Parathyroid adenoma (tissue), 2 donors: ENCODE measurements at regions not wholly inside any gene's neighbourhood (a gene's known extent, or its start where the extent isn't known, plus 50 kb on each side); places are given as distances from the start of the nearest gene placed in this dataset.

Source experiments
- H2AFZ ChIP-seq: fragments of 300-600 bp; sonication (generic); one replicate; pipeline ENCODE4 v1.7.0; 2017; ENCODE audit warnings: antibody characterized with exemption, mild to moderate bottlenecking
- H3K27ac ChIP-seq: fragments of 300-600 bp; sonication (generic); one replicate; pipeline ENCODE4 v1.7.0; 2017
- H3K27me3 ChIP-seq: fragments of 300-600 bp; sonication (generic); one replicate; pipeline ENCODE4 v1.7.0; 2017; ENCODE audit warnings: low read length; ENCODE audit not compliant: control insufficient read depth, insufficient read depth
- H3K36me3 ChIP-seq: fragments of 300-600 bp; sonication (generic); one replicate; pipeline ENCODE4 v1.7.0; 2017; ENCODE audit warnings: low read length; ENCODE audit not compliant: control insufficient read depth, insufficient read depth
- H3K4me1 ChIP-seq: fragments of 300-600 bp; sonication (generic); one replicate; pipeline ENCODE4 v1.7.0; 2017; ENCODE audit warnings: control low read depth
- H3K4me2 ChIP-seq: fragments of 300-600 bp; sonication (generic); one replicate; pipeline ENCODE4 v1.7.0; 2017; ENCODE audit warnings: low read length
- H3K4me3 ChIP-seq: fragments of 300-600 bp; sonication (generic); one replicate; pipeline ENCODE4 v1.7.0; 2017; ENCODE audit warnings: low read depth, low read length
- H3K79me2 ChIP-seq: fragments of 300-600 bp; sonication (generic); one replicate; pipeline ENCODE4 v1.7.0; 2017; ENCODE audit warnings: control low read depth
- H3K9ac ChIP-seq: fragments of 300-600 bp; sonication (generic); one replicate; pipeline ENCODE4 v1.7.0; 2017; ENCODE audit warnings: mild to moderate bottlenecking
- H3K9me3 ChIP-seq: fragments of 300-600 bp; sonication (generic); one replicate; pipeline ENCODE4 v1.7.0; 2017; ENCODE audit warnings: low read length; ENCODE audit not compliant: control insufficient read depth
- TF ChIP-seq, protein P1 (sequence below): fragments of 300-600 bp; sonication (generic); IDR thresholded peaks from one replicate; pipeline ENCODE4 v1.7.0; 2017; ENCODE audit warnings: antibody characterized with exemption, mild to moderate bottlenecking
- donor health status: primary hyperparathyroidism.

DNA sequence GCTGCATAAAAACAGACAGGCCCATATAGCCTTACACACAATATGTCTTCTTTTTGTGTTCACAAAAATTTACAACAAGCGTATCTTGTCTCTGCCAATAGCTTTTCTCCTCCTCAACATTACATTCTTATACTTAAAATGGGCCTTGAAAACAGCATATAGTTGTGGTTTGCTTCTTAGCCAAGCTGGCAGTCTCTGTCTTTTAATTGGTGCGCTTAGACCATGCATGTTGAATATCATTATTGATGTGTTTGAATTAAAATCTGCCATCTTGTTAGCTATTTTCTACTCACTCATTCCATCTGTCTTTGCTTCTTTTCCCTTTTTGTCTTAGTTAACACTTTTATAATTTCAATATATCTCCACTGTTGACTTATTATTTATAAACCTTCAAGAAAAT lies 76.4 kb downstream of the ING1 start:
- Histone ChIP-seq H3K27me3 (no peaks in the 10 kb centered on the region), H3K9me3 (no peaks in the 10 kb centered on the region), H3K36me3 (no peaks in the 10 kb centered on the region), H3K4me1 (no peaks in the 10 kb centered on the region), H3K9ac (no peak overlapping the region), H3K27ac (no peak overlapping the region), H3K79me2 (no peaks in the 10 kb centered on the region), H3K4me2 (no peak overlapping the region), H2AFZ (no peak overlapping the region), H3K4me3 (no peak overlapping the region)
- TF ChIP-seq, protein P1, sequence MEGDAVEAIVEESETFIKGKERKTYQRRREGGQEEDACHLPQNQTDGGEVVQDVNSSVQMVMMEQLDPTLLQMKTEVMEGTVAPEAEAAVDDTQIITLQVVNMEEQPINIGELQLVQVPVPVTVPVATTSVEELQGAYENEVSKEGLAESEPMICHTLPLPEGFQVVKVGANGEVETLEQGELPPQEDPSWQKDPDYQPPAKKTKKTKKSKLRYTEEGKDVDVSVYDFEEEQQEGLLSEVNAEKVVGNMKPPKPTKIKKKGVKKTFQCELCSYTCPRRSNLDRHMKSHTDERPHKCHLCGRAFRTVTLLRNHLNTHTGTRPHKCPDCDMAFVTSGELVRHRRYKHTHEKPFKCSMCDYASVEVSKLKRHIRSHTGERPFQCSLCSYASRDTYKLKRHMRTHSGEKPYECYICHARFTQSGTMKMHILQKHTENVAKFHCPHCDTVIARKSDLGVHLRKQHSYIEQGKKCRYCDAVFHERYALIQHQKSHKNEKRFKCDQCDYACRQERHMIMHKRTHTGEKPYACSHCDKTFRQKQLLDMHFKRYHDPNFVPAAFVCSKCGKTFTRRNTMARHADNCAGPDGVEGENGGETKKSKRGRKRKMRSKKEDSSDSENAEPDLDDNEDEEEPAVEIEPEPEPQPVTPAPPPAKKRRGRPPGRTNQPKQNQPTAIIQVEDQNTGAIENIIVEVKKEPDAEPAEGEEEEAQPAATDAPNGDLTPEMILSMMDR: no peak

DNA sequence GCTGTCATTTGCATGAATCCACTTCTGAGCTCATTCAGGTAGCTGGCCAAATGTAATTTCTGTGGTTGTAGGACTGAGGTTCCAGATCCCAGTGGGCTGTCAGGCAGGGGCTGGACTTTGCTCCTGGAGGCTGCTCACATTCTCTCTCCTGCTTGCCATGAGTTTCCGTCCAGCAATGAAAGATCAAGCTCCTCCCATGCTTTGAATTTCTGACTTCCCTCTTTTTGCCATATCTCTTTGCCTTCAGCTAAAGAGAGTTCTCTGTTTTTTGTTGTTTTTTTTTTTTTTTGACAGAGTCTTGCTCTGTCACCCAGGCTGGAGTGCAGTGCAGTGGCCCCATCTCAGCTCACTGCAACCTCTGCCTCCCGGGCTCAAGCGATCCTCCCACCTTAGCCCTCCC lies 76.9 kb downstream of the ING1 start:
- no peak overlapping the region for H3K9ac ChIP-seq
- H3K4me2 ChIP-seq: no peak overlapping the region
- H3K36me3 ChIP-seq: no peaks in the 10 kb centered on the region
- H3K9me3 ChIP-seq: no peaks in the 10 kb centered on the region
- H3K27ac ChIP-seq: no peak overlapping the region
- no peaks in the 10 kb centered on the region for H3K79me2 ChIP-seq
- no peak overlapping the region for H3K4me3 ChIP-seq
- no peaks in the 10 kb centered on the region for H3K27me3 ChIP-seq
- H3K4me1 ChIP-seq: no peaks in the 10 kb centered on the region
- TF ChIP-seq, protein P1: no peak
- H2AFZ ChIP-seq: no peak overlapping the region

DNA sequence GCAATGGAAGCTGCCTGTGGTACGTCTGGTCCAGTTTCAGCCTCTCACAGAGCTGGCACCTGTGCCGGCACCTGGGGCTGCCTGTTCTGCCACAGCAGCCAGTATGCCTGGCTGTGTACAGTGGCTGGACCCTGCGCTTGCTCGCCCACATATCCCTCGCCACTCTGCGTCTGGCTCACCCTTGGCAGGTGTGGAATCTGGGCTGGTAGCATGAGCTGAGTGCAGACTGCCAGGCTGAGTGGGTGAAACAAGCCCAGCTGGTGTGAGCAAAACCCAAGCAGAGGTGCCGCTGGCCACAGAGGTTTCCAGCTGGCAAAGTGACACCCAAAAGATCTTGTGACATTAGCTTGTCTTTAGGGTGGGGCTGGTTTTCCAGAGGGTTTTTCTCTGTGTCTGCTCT lies 80.7 kb downstream of the ING1 start:
- Histone ChIP-seq H3K27ac (no peak overlapping the region), H3K4me3 (no peak overlapping the region), H3K4me1 (no peaks in the 10 kb centered on the region), H3K27me3 (no peaks in the 10 kb centered on the region), H3K79me2 (no peaks in the 10 kb centered on the region), H3K9me3 (no peaks in the 10 kb centered on the region), H3K36me3 (no peaks in the 10 kb centered on the region), H3K9ac (no peak overlapping the region), H3K4me2 (no peak overlapping the region), H2AFZ (no peak overlapping the region)
- TF ChIP-seq, protein P1: no peak

DNA sequence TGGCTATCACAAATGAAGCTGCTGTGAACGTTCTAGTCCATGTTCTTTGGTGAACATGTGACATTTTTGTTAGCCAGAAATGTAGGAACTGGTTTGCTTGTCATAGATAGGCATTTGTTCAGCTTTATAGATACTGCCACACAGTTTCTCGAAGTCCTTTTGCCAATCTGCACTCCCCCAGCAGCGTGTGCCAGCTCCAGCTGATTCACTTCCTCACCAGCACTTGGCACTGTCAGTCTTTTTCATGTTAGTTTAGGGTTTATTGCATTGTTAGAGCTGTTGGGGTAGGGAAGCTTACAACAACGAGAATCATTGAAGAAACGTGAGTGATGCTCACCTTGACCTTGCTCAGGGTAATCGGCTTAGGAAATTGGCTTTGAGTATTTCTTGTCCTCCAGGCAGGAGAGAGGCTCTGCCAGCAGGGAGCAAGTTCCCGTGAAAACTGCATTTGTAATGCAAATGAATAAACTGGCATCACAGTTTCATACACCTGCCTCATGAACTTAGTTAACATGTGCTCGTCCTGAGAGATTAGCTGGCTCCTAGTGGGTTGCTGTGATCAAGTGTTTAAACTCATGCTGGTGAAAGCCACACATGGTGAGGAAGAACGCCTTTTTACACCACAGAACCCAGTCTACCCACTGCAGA lies 83.9 kb downstream of the ING1 start:
- Histone ChIP-seq H3K27ac (no peak overlapping the region), H3K27me3 (no peaks in the 10 kb centered on the region), H3K9me3 (no peaks in the 10 kb centered on the region), H3K36me3 (no peaks in the 10 kb centered on the region), H2AFZ (no peak overlapping the region), H3K79me2 (no peaks in the 10 kb centered on the region), H3K4me3 (no peak overlapping the region), H3K9ac (no peak overlapping the region), H3K4me1 (no peaks in the 10 kb centered on the region), H3K4me2 (no peak overlapping the region)
- TF ChIP-seq, protein P1: no peak
